IMR-90 (cell line): ENCODE measurements at regions not wholly inside any gene's neighbourhood (a gene's known extent, or its start where the extent isn't known, plus 50 kb on each side); places are given as distances from the start of the nearest gene placed in this dataset.
A peak's percentile ranks its signal among the peaks of the same experiment; 100 is the strongest.

Experiments used
- ATAC-seq: fragments of 200-7000 bp; cut with Tn5 transposase; 2 replicates; pipeline ENCODE4 v1.9.1; 2020; ENCODE audit warnings: low read depth, mild to moderate bottlenecking, moderate library complexity
- BruUV-seq: library from RNA; stranded (reverse); fragments of 400-500 nt; replicated peaks from 2 replicates; lab custom pipeline; 2021; lab: Mats Ljungman, UMichigan
- CTCF ChIA-PET: fragments of 300-600 bp; formaldehyde crosslinking; extraction: SDS; loops from one replicate; lab custom pipeline; 2021; ENCODE audit warnings: antibody characterized with exemption; lab: Yijun Ruan, JAX
- POLR2A ChIA-PET: fragments of 300-600 bp; sonication (Branson Sonifier 250); formaldehyde crosslinking; loops from one replicate; lab custom pipeline; 2022; ENCODE audit warnings: antibody characterized with exemption; ENCODE audit not compliant: unreplicated experiment; lab: Charles Lee
- DNase-seq: peaks from one replicate; pipeline ENCODE4 v3.0.0; 2013
- H2AFZ ChIP-seq: replicated peaks from 2 replicates; pipeline ENCODE3; 2013; ENCODE audit warnings: low read length, mild to moderate bottlenecking; ENCODE audit not compliant: poor library complexity
- H2AK5ac ChIP-seq: 2 replicates; pipeline ENCODE4 v1.6.1; 2013; ENCODE audit warnings: low read depth, low read length, inconsistent platforms
- H2AK9ac ChIP-seq: replicated peaks from 2 replicates; pipeline ENCODE3; 2013; ENCODE audit warnings: mild to moderate bottlenecking, low read depth, low read length, moderate library complexity; ENCODE audit not compliant: poor library complexity
- H2BK120ac ChIP-seq: 2 replicates; pipeline ENCODE4 v1.6.1; 2013; ENCODE audit warnings: low read depth, low read length, inconsistent platforms
- H2BK15ac ChIP-seq: 3 replicates; pipeline ENCODE4 v1.6.1; 2013; ENCODE audit warnings: low read depth, low read length, inconsistent platforms
- H2BK20ac ChIP-seq: 2 replicates; pipeline ENCODE4 v1.6.1; 2013; ENCODE audit warnings: low read depth, mild to moderate bottlenecking, inconsistent platforms, low read length, moderate library complexity
- H2BK5ac ChIP-seq: 2 replicates; pipeline ENCODE4 v1.6.1; 2013; ENCODE audit warnings: mild to moderate bottlenecking, low read depth, low read length, inconsistent platforms; ENCODE audit not compliant: poor library complexity, severe bottlenecking
- H3K14ac ChIP-seq: replicated peaks from 2 replicates; pipeline ENCODE4 v1.6.1; 2013; ENCODE audit warnings: low read depth, low read length, inconsistent platforms
- H3K18ac ChIP-seq: 2 replicates; pipeline ENCODE4 v1.6.1; 2013; ENCODE audit warnings: low read depth, low read length, control low read depth
- H3K23ac ChIP-seq: 2 replicates; pipeline ENCODE4 v1.6.1; 2013; ENCODE audit warnings: low read depth, low read length, inconsistent platforms
- H3K27ac ChIP-seq: 2 replicates; pipeline ENCODE4 v1.5.1; 2013; ENCODE audit warnings: mild to moderate bottlenecking, control low read depth, low read length; ENCODE audit not compliant: insufficient read depth
- H3K27me3 ChIP-seq: 2 replicates; pipeline ENCODE4 v1.6.1; 2013; ENCODE audit warnings: low read length; ENCODE audit not compliant: control insufficient read depth, insufficient read depth
- H3K36me3 ChIP-seq: 2 replicates; pipeline ENCODE4 v1.6.1; 2013; ENCODE audit warnings: low read length, mixed read lengths; ENCODE audit not compliant: control insufficient read depth, insufficient read depth
- H3K4ac ChIP-seq: 2 replicates; pipeline ENCODE4 v1.6.1; 2013; ENCODE audit warnings: low read depth, low read length, inconsistent platforms
- H3K4me1 ChIP-seq: 2 replicates; pipeline ENCODE4 v1.6.1; 2013; ENCODE audit warnings: low read length, mixed read lengths; ENCODE audit not compliant: control insufficient read depth, insufficient read depth
- H3K4me2 ChIP-seq: 2 replicates; pipeline ENCODE4 v1.6.1; 2013; ENCODE audit warnings: low read depth, mild to moderate bottlenecking, control low read depth, low read length, moderate library complexity
- H3K4me3 ChIP-seq: 2 replicates; pipeline ENCODE4 v1.5.1; 2013; ENCODE audit warnings: low read depth, mild to moderate bottlenecking, control low read depth, low read length, moderate library complexity; ENCODE audit not compliant: insufficient read depth
- H3K56ac ChIP-seq: 2 replicates; pipeline ENCODE4 v1.6.1; 2013; ENCODE audit warnings: low read length, inconsistent platforms; ENCODE audit not compliant: insufficient read depth; ENCODE audit errors: extremely low read depth
- H3K79me1 ChIP-seq, 2 experiments: 2 replicates each; pipeline ENCODE4 v1.6.1; 2013; ENCODE audit warnings: low read length in 2 of 2, inconsistent platforms in 1 of 2, low read depth in 1 of 2
- H3K9ac ChIP-seq: 2 replicates; pipeline ENCODE4 v1.6.1; 2013; ENCODE audit warnings: low read depth, low read length, control low read depth
- H3K9me1 ChIP-seq: 2 replicates; pipeline ENCODE4 v1.6.1; 2013; ENCODE audit warnings: low read length, inconsistent platforms; ENCODE audit not compliant: insufficient read depth
- H3K9me3 ChIP-seq: 2 replicates; pipeline ENCODE4 v1.6.1; 2013; ENCODE audit warnings: low read length; ENCODE audit not compliant: control insufficient read depth, insufficient read depth
- H4K20me1 ChIP-seq: 2 replicates; pipeline ENCODE4 v1.6.1; 2013; ENCODE audit warnings: low read length, inconsistent platforms; ENCODE audit not compliant: insufficient read depth
- H4K5ac ChIP-seq: 2 replicates; pipeline ENCODE4 v1.6.1; 2013; ENCODE audit warnings: mild to moderate bottlenecking, low read depth, low read length, control low read depth
- H4K8ac ChIP-seq, 2 experiments: 2 replicates each; pipeline ENCODE4 v1.6.1; 2013; ENCODE audit warnings: low read depth in 2 of 2, low read length in 2 of 2, control low read depth in 1 of 2, inconsistent platforms in 1 of 2
- H4K91ac ChIP-seq: 2 replicates; pipeline ENCODE4 v1.6.1; 2013; ENCODE audit warnings: low read depth, low read length, inconsistent platforms; ENCODE audit not compliant: insufficient read depth
- BHLHE40 ChIP-seq: fragments of 150-350 bp; IDR thresholded peaks from 2 replicates; pipeline ENCODE4 v1.6.1; 2016; ENCODE audit warnings: mild to moderate bottlenecking, low read depth, low read length
- CEBPB ChIP-seq: IDR thresholded peaks from 2 replicates; pipeline ENCODE4 v1.6.1; 2012; ENCODE audit warnings: low read depth, low read length, improper control_type of control experiment
- CHD1 ChIP-seq: IDR thresholded peaks from 2 replicates; pipeline ENCODE4 v1.6.1; 2012; ENCODE audit warnings: low read depth, low read length, improper control_type of control experiment
- CTCF ChIP-seq: conservative IDR thresholded peaks from 2 replicates; pipeline ENCODE4 v1.5.1; 2012; ENCODE audit warnings: mild to moderate bottlenecking, low read depth, low read length, improper control_type of control experiment
- ELK1 ChIP-seq: fragments of 150-350 bp; IDR thresholded peaks from 2 replicates; pipeline ENCODE4 v1.6.1; 2016; ENCODE audit warnings: low read depth, mild to moderate bottlenecking, low read length, moderate library complexity, borderline replicate concordance
- FOS ChIP-seq: fragments of 150-350 bp; IDR thresholded peaks from 2 replicates; pipeline ENCODE4 v1.6.1; 2016; ENCODE audit warnings: low read depth, low read length
- MAFK ChIP-seq: IDR thresholded peaks from 2 replicates; pipeline ENCODE4 v1.6.1; 2012; ENCODE audit warnings: low read depth, low read length, improper control_type of control experiment
- MAZ ChIP-seq: IDR thresholded peaks from 2 replicates; pipeline ENCODE4 v1.6.1; 2012; ENCODE audit warnings: low read depth, mild to moderate bottlenecking, low read length, improper control_type of control experiment, moderate library complexity, borderline replicate concordance
- MXI1 ChIP-seq: IDR thresholded peaks from 2 replicates; pipeline ENCODE4 v1.6.1; 2012; ENCODE audit warnings: low read depth, mild to moderate bottlenecking, low read length, moderate library complexity, borderline replicate concordance
- NFE2L2 ChIP-seq: fragments of 150-350 bp; IDR thresholded peaks from 2 replicates; pipeline ENCODE4 v1.6.1; 2016; ENCODE audit warnings: low read depth, mild to moderate bottlenecking, low read length
- POLR2A ChIP-seq: IDR thresholded peaks from 2 replicates; pipeline ENCODE4 v1.6.1; 2012; ENCODE audit warnings: mild to moderate bottlenecking, low read depth, low read length
- RAD21 ChIP-seq: IDR thresholded peaks from 2 replicates; pipeline ENCODE4 v1.6.1; 2012; ENCODE audit warnings: low read length, improper control_type of control experiment
- RCOR1 ChIP-seq: IDR thresholded peaks from 2 replicates; pipeline ENCODE4 v1.6.1; 2012; ENCODE audit warnings: mild to moderate bottlenecking, low read length, improper control_type of control experiment; ENCODE audit not compliant: insufficient replicate concordance
- RFX5 ChIP-seq: IDR thresholded peaks from 2 replicates; pipeline ENCODE4 v1.8.0; 2012; ENCODE audit warnings: low read depth, mild to moderate bottlenecking, low read length, moderate library complexity
- SMC3 ChIP-seq: fragments of 150-350 bp; IDR thresholded peaks from 2 replicates; pipeline ENCODE4 v1.6.1; 2016; ENCODE audit warnings: low read depth, mild to moderate bottlenecking, antibody characterized with exemption, low read length, moderate library complexity
- USF2 ChIP-seq: fragments of 150-350 bp; IDR thresholded peaks from 2 replicates; pipeline ENCODE4 v1.6.1; 2017; ENCODE audit warnings: mild to moderate bottlenecking, antibody characterized with exemption, low read length, low read depth
- WGBS, 2 experiments: methylation state at CpG; one replicate each; pipeline versions ENCODE4 v1.1.5 to v1.1.7; 2013; ENCODE audit warnings: missing lambda C conversion rate in 2 of 2; ENCODE audit not compliant: insufficient read length in 1 of 2; ENCODE audit errors: extremely low coverage in 2 of 2; 5-methylcytosine and 5-hydroxymethylcytosine counted together
- dilution Hi-C: fragments of 300-500 bp; cut with HindIII; formaldehyde crosslinking; loops from one replicate; pipeline ENCODE4 v1.14.3; 2018; ENCODE audit warnings: low sequenced_read_pairs; ENCODE audit not compliant: unreplicated experiment
- in situ Hi-C: fragments of 300-500 bp; cut with MboI; formaldehyde crosslinking; loops from 3 replicates; pipeline ENCODE4 v1.14.3; 2019; ENCODE audit warnings: low sequenced_read_pairs, inconsistent platforms, mixed read lengths
- intact Hi-C: fragments of 100-400 bp; cut with micrococcal nuclease; formaldehyde crosslinking; loops from 2 replicates; pipeline ENCODE4 v1.10.0; 2022

- Histone ChIP-seq H3K9me3 (no peaks in the 10 kb centered on the region), H2AK5ac (no peak overlapping the region), H3K9ac (no peak overlapping the region), H2BK15ac (no peak overlapping the region), H3K18ac (no peak overlapping the region), H2AFZ (peak overlapping the region; percentile 43), H3K27ac (no peak overlapping the region), H3K4ac (no peak overlapping the region), H3K23ac (no peak overlapping the region), H3K9me1 (no peaks in the 10 kb centered on the region), H4K8ac (no peak overlapping the region), H2BK5ac (no peak overlapping the region), H3K27me3 (peaks cover 31% of the 10 kb centered on the region), H2BK120ac (no peak overlapping the region), H3K4me1 (no peaks in the 10 kb centered on the region), H4K91ac (no peak overlapping the region), H3K56ac (no peak overlapping the region), H2AK9ac (no peak overlapping the region), H3K4me2 (no peak overlapping the region), H3K4me3 (no peak overlapping the region), H4K20me1 (no peaks in the 10 kb centered on the region), H2BK20ac (no peak overlapping the region), H3K14ac (no peak overlapping the region), H4K5ac (no peak overlapping the region), H3K79me1 (no peaks in the 10 kb centered on the region), H3K36me3 (no peaks in the 10 kb centered on the region)
- in situ Hi-C loops (no loop called here), dilution Hi-C loops (no loop called here), intact Hi-C loops (no loop called here)
- no TSS peak for BruUV-seq
- no peak for TF ChIP-seq MAZ
- no peak for TF ChIP-seq MAFK
- TF ChIP-seq NFE2L2, result no peak
- no peak for TF ChIP-seq POLR2A
- TF ChIP-seq MXI1, result no peak
- no peak for TF ChIP-seq CHD1
- no peak for TF ChIP-seq FOS
- TF ChIP-seq USF2, result no peak
- no peak for TF ChIP-seq BHLHE40
- TF ChIP-seq RCOR1, result no peak
- TF ChIP-seq CEBPB, result no peak
- no peak for TF ChIP-seq CTCF
- no peak for TF ChIP-seq ELK1
- TF ChIP-seq RFX5, result no peak
- no peak for TF ChIP-seq RAD21
- TF ChIP-seq SMC3, result no peak
- DNase-seq (no peak), ATAC-seq (no peak)
- WGBS, 2 experiments, result no CpG with 5 or more reads among the region's 8 CpGs
- ChIA-PET POLR2A (no interaction called here), CTCF (no interaction called here)
These were observed 103.2 kb downstream of the SINHCAF start for GRCh38 chr12:31222620-31223222.
